Right lobe of liver (tissue), 6 donors: ENCODE measurements at regions not wholly inside any gene's neighbourhood (a gene's known extent, or its start where the extent isn't known, plus 50 kb on each side); places are given as distances from the start of the nearest gene placed in this dataset.

Experiments used
- ATAC-seq, 4 donors: fragments of 200-7000 bp; cut with Tn5 transposase; one replicate each; pipeline ENCODE4 v1.9.1; 2020; ENCODE audit warnings: mild to moderate bottlenecking in 4 of 4, moderate library complexity in 4 of 4
- DNase-seq, 3 donors: peaks; one replicate each; pipeline ENCODE4 v3.0.0-alpha.2; 2020
- H3K27ac ChIP-seq, 3 donors: fragments of 200-600 bp; one replicate each; pipeline ENCODE4 v1.8.0; 2022
- H3K27me3 ChIP-seq, 2 donors: fragments of 200-600 bp; one replicate each; pipeline ENCODE4 v1.8.0; 2022
- H3K36me3 ChIP-seq, 4 donors: fragments of 200-600 bp; sonication (generic) in 1 of 4; one replicate each; pipeline versions ENCODE4 v1.5.1 to v1.8.0; 2017 to 2022; ENCODE audit warnings: control low read depth in 1 of 4
- H3K4me1 ChIP-seq, 4 donors: fragments of 200-600 bp; sonication (generic) in 1 of 4; one replicate each; pipeline versions ENCODE4 v1.5.1 to v1.8.0; 2017 to 2022; ENCODE audit warnings: control low read depth in 1 of 4
- H3K4me3 ChIP-seq, 3 donors: fragments of 200-600 bp; one replicate each; pipeline ENCODE4 v1.8.0; 2022
- H3K9me3 ChIP-seq, 4 donors: fragments of 200-600 bp; sonication (generic) in 1 of 4; one replicate each; pipeline versions ENCODE4 v1.5.1 to v1.8.0; 2017 to 2022; ENCODE audit warnings: control low read depth in 1 of 4
- POLR2A ChIP-seq: fragments of 450-650 bp; IDR thresholded peaks from one replicate; pipeline ENCODE4 v1.6.1; 2017; ENCODE audit warnings: antibody characterized with exemption, mild to moderate bottlenecking
- WGBS: methylation state at CpG from one replicate; pipeline ENCODE4 v1.1.6; 2018; ENCODE audit warnings: low coverage, low lambda C conversion rate; ENCODE audit not compliant: insufficient coverage; ENCODE audit errors: missing lambda C conversion rate; 5-methylcytosine and 5-hydroxymethylcytosine counted together
- intact Hi-C, 2 donors: fragments of 100-400 bp; cut with DNase I; formaldehyde crosslinking; loops; one replicate each; pipeline versions ENCODE4 v1.11.2 to v1.14.1; 2022
- TF ChIP-seq, protein P1 (sequence below), 4 donors: fragments of 200-600 bp in 3 of 4; fragments of 450-650 bp in 1 of 4; IDR thresholded peaks; one replicate each; pipeline versions ENCODE4 v1.5.1 to v1.8.0; 2016 to 2022; ENCODE audit warnings: antibody characterized with exemption in 4 of 4, mild to moderate bottlenecking in 2 of 4
- donor health status: DM: no; HTN: yes; CAD: no.
- donor health status: DM: no; HTN: no; CAD: no.
- donor health status: DM: no; HTN: no; CAD: no.
- donor health status: DM: no; HTN: yes; CAD: no.
- donor health status: DM: no; HTN: yes; CAD: no.

DNA sequence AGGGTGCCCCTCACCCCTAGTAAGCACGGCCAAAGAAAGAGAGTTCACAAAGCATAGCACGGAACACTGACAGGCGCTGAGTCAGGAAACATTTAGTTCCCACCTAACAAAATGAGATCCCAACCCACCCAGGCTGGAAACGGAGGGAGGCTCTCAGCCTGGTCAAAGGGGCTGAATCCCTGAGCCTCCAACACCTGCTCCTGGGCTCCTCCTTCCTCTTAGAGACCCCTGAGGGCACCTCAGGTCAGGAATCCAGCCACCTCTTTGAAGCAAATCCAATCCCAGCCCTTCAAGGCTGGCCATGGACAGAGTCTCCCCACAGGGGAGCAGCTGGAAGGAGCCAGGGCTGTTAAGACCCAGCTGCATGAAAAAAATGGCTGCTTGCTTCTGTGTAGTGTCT lies 154.4 kb upstream of the HES1 start:
- no peaks in the 10 kb centered on the region for H3K4me1 ChIP-seq
- intact Hi-C loops = no loop called here
- no peaks in the 10 kb centered on the region for H3K36me3 ChIP-seq
- no peaks in the 10 kb centered on the region for H3K27me3 ChIP-seq
- no peak for DNase-seq
- WGBS = 71% methylated on average over 3 of the region's 4 CpGs
- no peaks in the 10 kb centered on the region for H3K9me3 ChIP-seq
- no peak for ATAC-seq
- no peak overlapping the region for H3K4me3 ChIP-seq
- H3K27ac ChIP-seq = no peak overlapping the region
- no peak for TF ChIP-seq POLR2A
- TF ChIP-seq, protein P1, sequence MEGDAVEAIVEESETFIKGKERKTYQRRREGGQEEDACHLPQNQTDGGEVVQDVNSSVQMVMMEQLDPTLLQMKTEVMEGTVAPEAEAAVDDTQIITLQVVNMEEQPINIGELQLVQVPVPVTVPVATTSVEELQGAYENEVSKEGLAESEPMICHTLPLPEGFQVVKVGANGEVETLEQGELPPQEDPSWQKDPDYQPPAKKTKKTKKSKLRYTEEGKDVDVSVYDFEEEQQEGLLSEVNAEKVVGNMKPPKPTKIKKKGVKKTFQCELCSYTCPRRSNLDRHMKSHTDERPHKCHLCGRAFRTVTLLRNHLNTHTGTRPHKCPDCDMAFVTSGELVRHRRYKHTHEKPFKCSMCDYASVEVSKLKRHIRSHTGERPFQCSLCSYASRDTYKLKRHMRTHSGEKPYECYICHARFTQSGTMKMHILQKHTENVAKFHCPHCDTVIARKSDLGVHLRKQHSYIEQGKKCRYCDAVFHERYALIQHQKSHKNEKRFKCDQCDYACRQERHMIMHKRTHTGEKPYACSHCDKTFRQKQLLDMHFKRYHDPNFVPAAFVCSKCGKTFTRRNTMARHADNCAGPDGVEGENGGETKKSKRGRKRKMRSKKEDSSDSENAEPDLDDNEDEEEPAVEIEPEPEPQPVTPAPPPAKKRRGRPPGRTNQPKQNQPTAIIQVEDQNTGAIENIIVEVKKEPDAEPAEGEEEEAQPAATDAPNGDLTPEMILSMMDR (IDR thresholded peaks at IDR 0.05) = no peak

DNA sequence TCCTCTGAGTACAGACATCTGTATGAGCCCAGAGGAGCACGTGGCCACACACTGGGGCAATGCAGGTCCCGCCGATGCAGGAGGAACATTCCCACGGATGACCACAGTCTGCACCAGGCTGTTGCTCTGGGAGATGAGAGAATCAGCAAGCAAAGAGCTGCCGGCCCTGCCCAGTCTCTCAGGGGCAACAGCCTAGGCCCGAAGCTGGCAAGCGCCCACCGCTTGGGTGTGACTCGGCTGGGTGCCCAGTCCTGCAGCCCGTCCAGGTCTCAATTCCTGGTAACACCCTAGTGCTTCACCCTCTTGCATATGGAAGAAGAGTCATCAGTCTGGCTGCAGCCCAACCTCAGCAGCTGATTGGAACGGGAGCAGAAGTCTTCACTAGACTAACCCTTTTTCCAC lies 153.7 kb upstream of the HES1 start:
- Histone ChIP-seq H3K27ac (no peak overlapping the region), H3K9me3 (no peaks in the 10 kb centered on the region), H3K27me3 (no peaks in the 10 kb centered on the region), H3K4me1 (no peaks in the 10 kb centered on the region), H3K4me3 (no peak overlapping the region), H3K36me3 (no peaks in the 10 kb centered on the region)
- intact Hi-C loops = no loop called here
- 73% methylated on average over 2 of the region's 11 CpGs for WGBS
- ATAC-seq (peak in 2 of 4 donors; percentile 15 to 27), DNase-seq (no peak)
- no peak for TF ChIP-seq POLR2A
- TF ChIP-seq, protein P1 (IDR thresholded peaks at IDR 0.05) = no peak

DNA sequence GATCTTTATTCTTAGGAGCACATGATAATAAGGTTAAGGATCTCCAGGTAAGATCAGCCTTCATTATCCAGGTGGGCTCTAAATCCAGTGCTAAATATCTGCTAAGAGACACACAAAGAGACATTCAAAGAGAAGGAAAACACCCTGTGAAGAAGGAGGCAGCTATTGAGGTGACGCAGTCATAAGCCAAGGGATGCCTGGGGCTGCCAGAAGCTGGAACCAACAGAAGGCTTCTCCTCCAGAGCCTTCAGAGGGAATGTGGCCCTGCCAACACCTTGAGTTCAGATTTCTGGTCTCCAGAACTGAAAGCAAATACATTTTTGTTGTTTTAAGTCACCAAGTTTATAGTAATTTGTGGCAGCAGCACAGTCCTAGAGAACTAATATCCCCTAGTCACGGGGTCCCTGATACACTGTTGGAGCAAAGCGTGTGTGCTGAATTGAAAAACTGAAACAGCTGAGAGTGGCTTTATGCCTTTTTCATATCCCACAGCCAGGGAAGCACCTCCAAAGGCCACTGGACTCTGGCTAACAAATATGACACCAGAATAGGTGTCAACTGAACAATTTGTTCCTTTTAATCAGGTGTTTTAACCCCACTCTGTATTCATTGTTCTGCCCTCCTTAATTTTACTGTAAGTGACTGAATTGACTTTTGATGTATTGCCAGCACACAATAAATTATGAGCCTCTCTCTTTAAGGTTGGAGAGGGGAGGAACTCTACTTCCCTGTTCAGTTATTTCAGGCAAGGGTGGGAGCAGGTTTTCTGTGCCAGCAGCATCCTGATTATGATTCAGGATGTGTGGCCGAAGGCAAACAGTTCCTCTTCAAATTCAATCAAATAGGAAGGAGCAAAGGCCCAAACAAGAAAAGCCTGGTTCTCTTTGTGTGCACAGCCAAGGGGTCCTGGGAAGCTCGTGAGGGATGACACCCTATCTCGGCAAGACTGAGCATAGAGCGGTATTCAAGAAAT lies 151.8 kb upstream of the HES1 start:
- intact Hi-C loops = no loop called here
- DNase-seq = no peak
- Histone ChIP-seq H3K9me3 (no peaks in the 10 kb centered on the region), H3K4me1 (no peaks in the 10 kb centered on the region), H3K27ac (no peak overlapping the region), H3K27me3 (no peaks in the 10 kb centered on the region), H3K36me3 (no peaks in the 10 kb centered on the region), H3K4me3 (no peak overlapping the region)
- TF ChIP-seq POLR2A = no peak
- 70% methylated on average over 7 of the region's 7 CpGs for WGBS
- ATAC-seq = peak in 1 of 4 donors; percentile 32

DNA sequence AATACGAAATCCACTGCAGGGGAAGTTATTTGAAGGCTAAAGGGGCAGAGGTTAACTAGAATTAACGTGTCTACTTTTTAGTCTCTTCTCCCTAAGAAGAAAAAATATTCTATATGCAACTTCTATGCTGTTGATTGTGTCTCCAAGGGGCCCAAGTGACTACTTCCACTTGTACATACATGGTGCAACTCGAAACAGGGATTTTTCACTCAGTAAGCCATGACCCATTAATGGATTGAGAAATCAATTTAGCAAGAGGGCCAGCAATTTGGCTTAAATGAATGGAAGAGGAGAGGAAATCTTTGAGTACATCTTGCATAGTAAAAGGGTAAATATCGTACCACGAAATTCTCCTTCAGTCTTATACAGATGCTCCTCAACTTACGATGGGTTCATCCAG lies 151.1 kb upstream of the HES1 start:
- WGBS = 62% methylated on average over 6 of the region's 6 CpGs
- no peak overlapping the region for H3K27ac ChIP-seq

DNA sequence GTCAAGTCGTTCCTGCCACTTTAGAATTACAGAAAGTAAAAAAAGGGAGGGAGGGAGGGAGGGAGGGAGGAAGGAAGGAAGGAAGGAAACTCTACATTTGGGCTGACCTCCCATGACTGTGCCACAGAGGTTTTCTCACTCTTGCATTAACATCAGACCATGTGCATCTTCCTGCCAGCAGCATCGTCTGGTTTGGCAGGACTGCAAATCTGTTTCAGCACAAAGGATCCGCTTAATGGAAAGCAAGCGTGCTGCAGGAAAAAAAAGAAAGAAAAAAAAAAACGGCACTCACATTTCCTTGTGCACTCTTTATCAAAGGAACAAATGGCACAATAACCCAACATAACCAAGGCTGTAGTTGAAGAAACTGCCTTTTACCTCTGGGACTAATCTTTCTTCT lies 148.8 kb upstream of the HES1 start:
- Histone ChIP-seq H3K27me3 (no peaks in the 10 kb centered on the region), H3K4me3 (no peak overlapping the region), H3K4me1 (no peaks in the 10 kb centered on the region), H3K9me3 (no peaks in the 10 kb centered on the region), H3K27ac (no peak overlapping the region), H3K36me3 (no peaks in the 10 kb centered on the region)
- WGBS = 36% methylated on average over 5 of the region's 5 CpGs
- no peak for TF ChIP-seq POLR2A
- TF ChIP-seq, protein P1 (IDR thresholded peaks at IDR 0.05) = no peak
- no peak for ATAC-seq
- intact Hi-C loops = no loop called here
- DNase-seq = no peak

More for the DNA sequence above, 151.1 kb upstream of the HES1 start:
- Histone ChIP-seq H3K9me3 (no peaks in the 10 kb centered on the region), H3K36me3 (no peaks in the 10 kb centered on the region), H3K27me3 (no peaks in the 10 kb centered on the region), H3K4me1 (no peaks in the 10 kb centered on the region), H3K4me3 (no peak overlapping the region)
- no peak for DNase-seq
- ATAC-seq = no peak
- no peak for TF ChIP-seq POLR2A
- TF ChIP-seq, protein P1 (IDR thresholded peaks at IDR 0.05) = no peak
- intact Hi-C loops = no loop called here
